ENCODE measurements at regions not wholly inside any gene's neighbourhood (a gene's known extent, or its start where the extent isn't known, plus 50 kb on each side); places are given as distances from the start of the nearest gene placed in this dataset.

DNA sequence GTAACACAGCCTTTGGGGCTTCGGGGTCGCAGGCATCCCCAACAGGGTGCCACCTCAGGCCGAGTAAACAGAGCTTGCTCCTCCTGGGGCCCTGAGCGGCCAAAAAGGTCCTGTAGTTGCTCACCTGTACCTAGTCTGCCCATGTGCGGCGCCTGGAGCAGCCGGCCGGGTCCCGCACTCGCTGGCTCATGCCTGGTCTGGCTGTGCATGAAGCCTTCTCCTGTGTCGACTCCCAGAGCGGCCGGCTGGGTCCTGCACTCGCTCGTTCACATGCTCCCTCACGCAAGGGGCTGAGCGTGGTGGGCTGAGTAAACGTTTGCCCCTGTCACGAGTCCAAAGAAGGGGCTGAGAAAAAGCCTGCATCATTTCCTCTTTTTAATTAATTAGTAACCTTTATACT, 162.4 kb upstream of the TUT7 start:
- Histone ChIP-seq H3K9ac (ENCODE audit: low read length) (no peak overlapping the region), H3K27ac (ENCODE audit: low read depth, low read length) (no peak overlapping the region), H2AFZ (ENCODE audit: low read depth, low read length, severe bottlenecking) (no peak overlapping the region), H3K79me2 (ENCODE audit: insufficient read depth, low read length) (no peaks in the 10 kb centered on the region), H3K27me3 (ENCODE audit: low read length) (no peaks in the 10 kb centered on the region), H3K36me3 (ENCODE audit: low read length) (no peaks in the 10 kb centered on the region), H3K9me3 (ENCODE audit: insufficient read depth, low read length) (no peaks in the 10 kb centered on the region), H3K9me2 (replicated peaks; ENCODE audit: insufficient read depth, low read length) (no peaks in the 10 kb centered on the region), H4K20me1 (ENCODE audit: low read depth, low read length) (no peaks in the 10 kb centered on the region), H3K4me3 (ENCODE audit: insufficient read depth, low read length, poor library complexity, severe bottlenecking) (no peak overlapping the region), H3F3A (ENCODE audit: insufficient read depth) (no peaks in the 10 kb centered on the region), H3K4me2 (ENCODE audit: low read depth, low read length, poor library complexity, severe bottlenecking) (no peak overlapping the region)
- TF ChIP-seq, protein P1, sequence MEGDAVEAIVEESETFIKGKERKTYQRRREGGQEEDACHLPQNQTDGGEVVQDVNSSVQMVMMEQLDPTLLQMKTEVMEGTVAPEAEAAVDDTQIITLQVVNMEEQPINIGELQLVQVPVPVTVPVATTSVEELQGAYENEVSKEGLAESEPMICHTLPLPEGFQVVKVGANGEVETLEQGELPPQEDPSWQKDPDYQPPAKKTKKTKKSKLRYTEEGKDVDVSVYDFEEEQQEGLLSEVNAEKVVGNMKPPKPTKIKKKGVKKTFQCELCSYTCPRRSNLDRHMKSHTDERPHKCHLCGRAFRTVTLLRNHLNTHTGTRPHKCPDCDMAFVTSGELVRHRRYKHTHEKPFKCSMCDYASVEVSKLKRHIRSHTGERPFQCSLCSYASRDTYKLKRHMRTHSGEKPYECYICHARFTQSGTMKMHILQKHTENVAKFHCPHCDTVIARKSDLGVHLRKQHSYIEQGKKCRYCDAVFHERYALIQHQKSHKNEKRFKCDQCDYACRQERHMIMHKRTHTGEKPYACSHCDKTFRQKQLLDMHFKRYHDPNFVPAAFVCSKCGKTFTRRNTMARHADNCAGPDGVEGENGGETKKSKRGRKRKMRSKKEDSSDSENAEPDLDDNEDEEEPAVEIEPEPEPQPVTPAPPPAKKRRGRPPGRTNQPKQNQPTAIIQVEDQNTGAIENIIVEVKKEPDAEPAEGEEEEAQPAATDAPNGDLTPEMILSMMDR (IDR thresholded peaks at IDR 0.05; ENCODE audit: insufficient read depth, low read length, poor library complexity, severe bottlenecking) = no peak
- TF ChIP-seq EZH2phosphoT487 (conservative IDR thresholded peaks at IDR 0.05; ENCODE audit: low read length) = no peak

DNA sequence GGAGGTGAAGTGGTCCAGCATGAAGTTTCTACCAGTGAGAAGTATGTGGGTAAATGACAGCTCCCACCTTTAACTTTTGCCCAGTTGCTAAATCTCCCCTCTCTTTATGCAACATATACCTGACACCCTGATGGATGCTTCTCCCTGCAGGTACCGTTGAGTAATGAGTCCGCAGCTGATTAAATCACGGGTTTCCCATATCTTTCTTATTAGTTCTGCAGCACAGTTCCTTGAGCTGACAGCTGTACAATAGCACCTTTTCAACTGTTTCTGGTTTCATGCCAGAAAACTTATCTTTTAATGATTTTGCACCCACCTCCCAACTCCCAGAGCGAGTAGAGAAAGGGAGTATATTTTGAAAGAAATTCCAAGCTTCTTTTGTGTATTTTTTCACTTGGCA, 161.0 kb upstream of the TUT7 start:
- TF ChIP-seq EZH2phosphoT487 (conservative IDR thresholded peaks at IDR 0.05; ENCODE audit: low read length) = no peak
- TF ChIP-seq, protein P1 (IDR thresholded peaks at IDR 0.05; ENCODE audit: insufficient read depth, low read length, poor library complexity, severe bottlenecking) = no peak
- H3K9me2 ChIP-seq (replicated peaks; ENCODE audit: insufficient read depth, low read length) = no peaks in the 10 kb centered on the region
- no peaks in the 10 kb centered on the region for H4K20me1 ChIP-seq (ENCODE audit: low read depth, low read length)
- H3K9me3 ChIP-seq (ENCODE audit: insufficient read depth, low read length) = no peaks in the 10 kb centered on the region
- H3F3A ChIP-seq (ENCODE audit: insufficient read depth) = no peaks in the 10 kb centered on the region
- no peaks in the 10 kb centered on the region for H3K79me2 ChIP-seq (ENCODE audit: insufficient read depth, low read length)
- no peaks in the 10 kb centered on the region for H3K36me3 ChIP-seq (ENCODE audit: low read length)
- no peak overlapping the region for H3K27ac ChIP-seq (ENCODE audit: low read depth, low read length)
- no peak overlapping the region for H2AFZ ChIP-seq (ENCODE audit: low read depth, low read length, severe bottlenecking)
- H3K4me2 ChIP-seq (ENCODE audit: low read depth, low read length, poor library complexity, severe bottlenecking) = no peak overlapping the region
- no peak overlapping the region for H3K4me3 ChIP-seq (ENCODE audit: insufficient read depth, low read length, poor library complexity, severe bottlenecking)
- H3K27me3 ChIP-seq (ENCODE audit: low read length) = no peaks in the 10 kb centered on the region
- no peak overlapping the region for H3K9ac ChIP-seq (ENCODE audit: low read length)

DNA sequence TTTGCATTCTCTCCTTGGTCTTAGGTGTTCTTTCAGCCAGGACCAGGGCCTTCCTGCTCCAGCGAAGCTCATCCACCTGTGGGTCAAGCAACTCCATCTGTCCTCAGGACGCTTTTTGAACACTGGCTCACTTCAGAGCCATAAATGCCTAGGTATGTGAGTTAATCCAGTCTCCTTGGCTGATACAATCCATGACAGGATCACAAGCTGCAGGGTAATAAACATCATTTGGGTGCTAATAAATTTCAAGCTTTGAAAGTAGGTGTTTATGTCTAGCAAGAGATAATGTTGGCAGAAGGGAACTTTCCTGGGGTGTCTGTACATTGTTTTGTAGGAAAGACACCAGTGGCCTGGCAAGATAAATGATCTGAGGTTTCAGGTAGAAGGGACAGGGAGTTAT, 159.2 kb upstream of the TUT7 start:
- Histone ChIP-seq H4K20me1 (ENCODE audit: low read depth, low read length) (no peaks in the 10 kb centered on the region), H3K27ac (ENCODE audit: low read depth, low read length) (no peak overlapping the region), H3K9me3 (ENCODE audit: insufficient read depth, low read length) (no peaks in the 10 kb centered on the region), H3K79me2 (ENCODE audit: insufficient read depth, low read length) (no peaks in the 10 kb centered on the region), H3K9me2 (replicated peaks; ENCODE audit: insufficient read depth, low read length) (no peaks in the 10 kb centered on the region), H3K4me2 (ENCODE audit: low read depth, low read length, poor library complexity, severe bottlenecking) (no peak overlapping the region), H3K27me3 (ENCODE audit: low read length) (no peaks in the 10 kb centered on the region), H3F3A (ENCODE audit: insufficient read depth) (no peaks in the 10 kb centered on the region), H3K9ac (ENCODE audit: low read length) (no peak overlapping the region), H2AFZ (ENCODE audit: low read depth, low read length, severe bottlenecking) (no peak overlapping the region), H3K36me3 (ENCODE audit: low read length) (no peaks in the 10 kb centered on the region), H3K4me3 (ENCODE audit: insufficient read depth, low read length, poor library complexity, severe bottlenecking) (no peak overlapping the region)
- TF ChIP-seq, protein P1 (IDR thresholded peaks at IDR 0.05; ENCODE audit: insufficient read depth, low read length, poor library complexity, severe bottlenecking) = no peak
- TF ChIP-seq EZH2phosphoT487 (conservative IDR thresholded peaks at IDR 0.05; ENCODE audit: low read length) = no peak

DNA sequence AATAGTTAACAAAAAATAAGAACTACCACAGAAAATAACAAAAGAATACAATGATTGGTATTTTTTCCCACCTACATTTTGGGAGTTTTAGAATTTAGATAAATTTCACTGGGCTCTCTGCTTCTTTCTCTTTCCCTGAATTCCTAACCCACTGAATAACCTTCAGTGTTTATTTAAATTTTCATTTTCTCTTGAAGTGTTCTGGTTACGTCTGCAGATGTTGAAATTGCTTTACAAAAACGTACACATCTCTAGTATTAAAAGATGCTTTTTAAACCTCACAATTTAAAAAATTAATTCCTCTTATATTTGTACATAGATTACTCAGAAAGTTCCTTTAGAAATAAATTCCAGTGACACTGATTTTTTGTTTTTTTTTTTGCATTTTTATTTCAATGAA, 158.7 kb upstream of the TUT7 start:
- Histone ChIP-seq H4K20me1 (ENCODE audit: low read depth, low read length) (no peaks in the 10 kb centered on the region), H3F3A (ENCODE audit: insufficient read depth) (no peaks in the 10 kb centered on the region), H2AFZ (ENCODE audit: low read depth, low read length, severe bottlenecking) (no peak overlapping the region), H3K4me3 (ENCODE audit: insufficient read depth, low read length, poor library complexity, severe bottlenecking) (no peak overlapping the region), H3K9me3 (ENCODE audit: insufficient read depth, low read length) (no peaks in the 10 kb centered on the region), H3K36me3 (ENCODE audit: low read length) (no peaks in the 10 kb centered on the region), H3K27ac (ENCODE audit: low read depth, low read length) (no peak overlapping the region), H3K9me2 (replicated peaks; ENCODE audit: insufficient read depth, low read length) (no peaks in the 10 kb centered on the region), H3K9ac (ENCODE audit: low read length) (no peak overlapping the region), H3K27me3 (ENCODE audit: low read length) (no peaks in the 10 kb centered on the region), H3K79me2 (ENCODE audit: insufficient read depth, low read length) (no peaks in the 10 kb centered on the region), H3K4me2 (ENCODE audit: low read depth, low read length, poor library complexity, severe bottlenecking) (no peak overlapping the region)
- TF ChIP-seq EZH2phosphoT487 (conservative IDR thresholded peaks at IDR 0.05; ENCODE audit: low read length) = no peak
- TF ChIP-seq, protein P1 (IDR thresholded peaks at IDR 0.05; ENCODE audit: insufficient read depth, low read length, poor library complexity, severe bottlenecking) = no peak
